GM12878 (cell line): ENCODE measurements at regions not wholly inside any gene's neighbourhood (a gene's known extent, or its start where the extent isn't known, plus 50 kb on each side); places are given as distances from the start of the nearest gene placed in this dataset.

Experiments used
- ATAC-seq: fragments of 200-7000 bp; cut with Tn5 transposase; 3 replicates; pipeline ENCODE4 v1.9.1; 2020; ENCODE audit warnings: mild to moderate bottlenecking, moderate library complexity
- BruUV-seq: library from RNA; stranded (reverse); fragments of 400-500 nt; replicated peaks from 2 replicates; lab custom pipeline; 2021; lab: Mats Ljungman, UMichigan
- CTCF ChIA-PET: fragments of 300-600 bp; sonication (Branson Sonifier 250); formaldehyde crosslinking; extraction: SDS; loops from one replicate; lab custom pipeline; 2021; ENCODE audit warnings: inconsistent platforms; lab: Yijun Ruan, JAX
- POLR2A ChIA-PET: fragments of 350-600 bp; formaldehyde crosslinking; extraction: SDS; loops from one replicate; lab custom pipeline; 2021; ENCODE audit warnings: inconsistent platforms; lab: Charles Lee
- RAD21 ChIA-PET: fragments of 300-600 bp; sonication (Branson Sonifier 250); formaldehyde crosslinking; loops from one replicate; lab custom pipeline; 2023; ENCODE audit warnings: antibody characterized with exemption; ENCODE audit not compliant: unreplicated experiment; lab: Charles Lee
- SMC1A ChIA-PET: fragments of 300-600 bp; sonication (Branson Sonifier 250); formaldehyde crosslinking; loops from one replicate; lab custom pipeline; 2023; ENCODE audit not compliant: unreplicated experiment, uncharacterized antibody; lab: Charles Lee
- DNase-seq: peaks from one replicate; pipeline ENCODE4 v3.0.0-alpha.2; 2011; ENCODE audit warnings: low read depth, low spot score
- FAIRE-seq: peaks from 3 replicates; lab custom pipeline; 2011; peaks lifted over from hg19 to GRCh38; lab: Jason Lieb, UNC
- H2AFZ ChIP-seq: 2 replicates; pipeline ENCODE4 v1.6.0; 2011; ENCODE audit warnings: low read depth, low read length, control low read depth; ENCODE audit not compliant: control insufficient read depth
- H3K27ac ChIP-seq: 2 replicates; pipeline ENCODE4 v1.5.1; 2011; ENCODE audit warnings: control low read depth; ENCODE audit not compliant: control insufficient read depth, insufficient read depth
- H3K27me3 ChIP-seq, 2 experiments: replicated peaks in 1 of 2; 2 replicates each; pipeline versions ENCODE4 v1.6.0 to v1.6.1; 2011; ENCODE audit warnings: low read length in 1 of 2; ENCODE audit not compliant: control insufficient read depth in 2 of 2, insufficient read depth in 2 of 2
- H3K36me3 ChIP-seq, 2 experiments: 2 replicates each; pipeline ENCODE4 v1.5.1; 2011; ENCODE audit warnings: low read length in 1 of 2; ENCODE audit not compliant: control insufficient read depth in 2 of 2, insufficient read depth in 2 of 2
- H3K4me1 ChIP-seq: 2 replicates; pipeline ENCODE4 v1.6.1; 2011; ENCODE audit warnings: mild to moderate bottlenecking, low read length, moderate library complexity, mixed read lengths; ENCODE audit not compliant: control insufficient read depth, insufficient read depth
- H3K4me2 ChIP-seq: 2 replicates; pipeline ENCODE4 v1.6.0; 2011; ENCODE audit warnings: control low read depth; ENCODE audit not compliant: control insufficient read depth, insufficient read depth
- H3K4me3 ChIP-seq: fragments of 200-600 bp; sonication (generic); 2 replicates; pipeline ENCODE4 v1.5.1; 2016
- H3K79me2 ChIP-seq: 2 replicates; pipeline ENCODE4 v1.6.0; 2011; ENCODE audit warnings: low read length; ENCODE audit not compliant: control insufficient read depth, insufficient read depth
- H3K9ac ChIP-seq: 2 replicates; pipeline ENCODE4 v1.8.0; 2011; ENCODE audit warnings: low read length, control low read depth, mixed read lengths; ENCODE audit not compliant: control insufficient read depth, insufficient read depth
- H3K9me3 ChIP-seq: replicated peaks from 3 replicates; pipeline ENCODE4 v1.5.1; 2011; ENCODE audit warnings: mild to moderate bottlenecking, low read length; ENCODE audit not compliant: control insufficient read depth, insufficient read depth
- H4K20me1 ChIP-seq: 2 replicates; pipeline ENCODE4 v1.6.0; 2011; ENCODE audit not compliant: control insufficient read depth, insufficient read depth
- ATF7 ChIP-seq: fragments of 450-650 bp; IDR thresholded peaks from 2 replicates; pipeline ENCODE4 v1.6.1; 2016; ENCODE audit warnings: low read depth, mild to moderate bottlenecking
- BRCA1 ChIP-seq: IDR thresholded peaks from 2 replicates; pipeline ENCODE4 v1.6.1; 2011; ENCODE audit warnings: low read depth, low read length, improper control_type of control experiment
- CEBPB ChIP-seq, 2 experiments: fragments of 150-350 bp in 1 of 2; IDR thresholded peaks; 2 replicates each; pipeline ENCODE4 v1.6.1; 2012 to 2014; ENCODE audit warnings: low read depth in 2 of 2, low read length in 2 of 2, borderline replicate concordance in 1 of 2, inconsistent platforms in 1 of 2
- KDM1A ChIP-seq: fragments of 200-600 bp; sonication (generic); IDR thresholded peaks from 2 replicates; pipeline ENCODE4 v1.6.1; 2016; ENCODE audit warnings: borderline replicate concordance
- MEF2A ChIP-seq: IDR thresholded peaks from 2 replicates; pipeline ENCODE4 v1.6.1; 2011; ENCODE audit warnings: low read depth, mild to moderate bottlenecking, low read length, moderate library complexity; ENCODE audit not compliant: insufficient read depth
- RBBP5 ChIP-seq: fragments of 200-600 bp; sonication (generic); conservative IDR thresholded peaks from 2 replicates; pipeline ENCODE4 v1.6.1; 2016
- RELA ChIP-seq: fragments of 450-650 bp; IDR thresholded peaks from 2 replicates; pipeline ENCODE4 v1.8.0; 2014; ENCODE audit warnings: borderline replicate concordance; ENCODE audit not compliant: partially characterized antibody
- RUNX3 ChIP-seq: IDR thresholded peaks from 2 replicates; pipeline ENCODE4 v1.6.1; 2012; ENCODE audit warnings: low read length, inconsistent platforms
- TAF1 ChIP-seq: IDR thresholded peaks from 2 replicates; pipeline ENCODE4 v1.6.1; 2011; ENCODE audit warnings: mild to moderate bottlenecking, low read depth, low read length, borderline replicate concordance
- ZNF207 ChIP-seq: fragments of 450-650 bp; IDR thresholded peaks from 2 replicates; pipeline ENCODE4 v1.6.1; 2014; ENCODE audit warnings: antibody characterized with exemption, mild to moderate bottlenecking, borderline replicate concordance
- WGBS: methylation state at CpG from one replicate; pipeline ENCODE4 v1.1.6; 2016; ENCODE audit warnings: low lambda C conversion rate; ENCODE audit not compliant: insufficient replicate concordance, insufficient coverage; ENCODE audit errors: missing lambda C conversion rate; 5-methylcytosine and 5-hydroxymethylcytosine counted together
- in situ Hi-C: fragments of 300-500 bp; cut with MboI; formaldehyde crosslinking; loops from 9 replicates; pipeline ENCODE4 v1.14.3; 2018; ENCODE audit warnings: mixed read lengths
- intact Hi-C: fragments of 100-400 bp; cut with micrococcal nuclease; formaldehyde crosslinking; loops from one replicate; pipeline ENCODE4 v1.14.2; 2022; ENCODE audit not compliant: unreplicated experiment
- TF ChIP-seq, protein P1 (sequence below): IDR thresholded peaks from 2 replicates; pipeline ENCODE4 v1.6.1; 2012; ENCODE audit warnings: low read depth, low read length, improper control_type of control experiment
- TF ChIP-seq, protein P2 (sequence below): fragments of 450-650 bp; IDR thresholded peaks from 2 replicates; pipeline ENCODE4 v1.6.1; 2014; ENCODE audit warnings: mild to moderate bottlenecking

DNA sequence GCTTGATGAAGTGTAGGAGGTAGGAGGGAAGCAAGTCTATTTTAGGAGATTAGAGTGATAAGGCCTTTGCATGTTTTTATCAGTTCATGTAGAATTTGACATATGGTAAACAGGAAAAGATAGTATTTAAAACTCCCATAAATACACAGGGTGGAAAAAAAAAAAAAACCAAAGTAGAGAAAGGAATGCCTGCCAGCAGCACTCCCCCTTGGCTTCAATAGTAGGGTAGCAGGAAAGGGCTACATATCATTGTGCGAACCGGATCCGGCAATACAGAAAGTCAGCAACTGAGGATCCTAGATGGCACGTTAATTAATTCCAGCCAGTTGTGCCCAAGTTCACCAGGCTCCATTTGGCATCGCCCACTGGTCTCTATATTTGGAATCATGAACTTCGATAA lies 159.6 kb upstream of the SMIM21 start:
- no peak for ATAC-seq

DNA sequence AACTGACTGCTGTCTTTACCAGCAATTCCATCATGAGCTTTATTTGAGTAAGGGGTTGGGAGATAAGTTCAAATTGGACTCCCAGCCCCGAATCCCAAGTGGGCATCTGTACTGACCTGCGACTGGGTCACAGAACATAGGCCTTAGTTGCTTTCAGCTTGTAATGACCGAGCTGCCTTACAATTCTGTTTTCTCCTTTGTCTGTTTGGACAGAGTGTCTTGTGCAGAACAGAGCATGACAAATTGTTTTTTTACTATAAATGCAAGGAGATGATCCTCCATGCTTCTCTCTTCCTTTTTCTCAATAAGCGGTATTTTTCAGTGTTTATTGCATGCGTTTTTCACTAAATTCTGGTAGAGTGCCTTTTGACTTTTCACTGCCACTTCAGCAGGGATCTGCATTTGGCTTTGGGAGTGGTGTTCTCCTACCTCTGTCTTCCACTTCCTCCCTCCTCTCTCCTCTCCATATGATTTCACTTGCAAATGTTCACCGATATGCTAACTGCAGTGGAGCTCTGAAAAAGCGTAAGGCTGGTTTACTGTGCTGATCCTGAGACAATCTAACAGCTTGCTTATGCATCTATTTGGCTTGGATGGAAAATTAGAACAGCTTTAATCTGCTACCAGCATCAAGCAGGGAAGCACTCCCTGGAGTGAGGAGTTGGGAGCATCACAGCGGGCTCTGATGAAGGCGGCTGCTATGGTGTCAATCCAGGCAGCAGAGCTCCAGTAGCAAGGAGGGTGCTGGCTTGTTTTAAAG lies 158.8 kb upstream of the SMIM21 start:
- in situ Hi-C loops = no loop called here
- Histone ChIP-seq H4K20me1 (no peaks in the 10 kb centered on the region), H3K27ac (no peak overlapping the region), H3K4me2 (no peak overlapping the region), H3K4me1 (no peaks in the 10 kb centered on the region), H3K27me3 (no peaks in the 10 kb centered on the region), H3K36me3 (no peaks in the 10 kb centered on the region; a peak in 1 of 4 replicates), H3K9ac (no peak overlapping the region), H2AFZ (no peak overlapping the region), H3K9me3 (no peaks in the 10 kb centered on the region; the same call in 2 of the 3 replicates), H3K79me2 (no peaks in the 10 kb centered on the region), H3K4me3 (no peak overlapping the region)
- DNase-seq (no peak), ATAC-seq (no peak), FAIRE-seq (no peak)
- CTCF ChIA-PET = no interaction called here
- RAD21 ChIA-PET = no interaction called here
- WGBS = 62% methylated on average over 9 of the region's 9 CpGs
- SMC1A ChIA-PET = interaction anchor here (0.9 kb wide), 1 partner anchor 17 kb away, joined by 3 read pairs; no protein-coding TSS in a partner anchor
- POLR2A ChIA-PET = no interaction called here
- BruUV-seq = no TSS peak
- no peak for TF ChIP-seq RELA
- TF ChIP-seq, protein P1, sequence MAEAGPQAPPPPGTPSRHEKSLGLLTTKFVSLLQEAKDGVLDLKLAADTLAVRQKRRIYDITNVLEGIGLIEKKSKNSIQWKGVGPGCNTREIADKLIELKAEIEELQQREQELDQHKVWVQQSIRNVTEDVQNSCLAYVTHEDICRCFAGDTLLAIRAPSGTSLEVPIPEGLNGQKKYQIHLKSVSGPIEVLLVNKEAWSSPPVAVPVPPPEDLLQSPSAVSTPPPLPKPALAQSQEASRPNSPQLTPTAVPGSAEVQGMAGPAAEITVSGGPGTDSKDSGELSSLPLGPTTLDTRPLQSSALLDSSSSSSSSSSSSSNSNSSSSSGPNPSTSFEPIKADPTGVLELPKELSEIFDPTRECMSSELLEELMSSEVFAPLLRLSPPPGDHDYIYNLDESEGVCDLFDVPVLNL = no peak
- intact Hi-C loops = no loop called here

More for the DNA sequence above, 159.6 kb upstream of the SMIM21 start:
- CTCF ChIA-PET = no interaction called here
- Histone ChIP-seq H3K4me3 (no peak overlapping the region), H3K4me1 (no peaks in the 10 kb centered on the region), H3K27ac (no peak overlapping the region), H3K79me2 (no peaks in the 10 kb centered on the region), H4K20me1 (no peaks in the 10 kb centered on the region), H3K9me3 (no peaks in the 10 kb centered on the region; the same call in 2 of the 3 replicates), H2AFZ (no peak overlapping the region), H3K4me2 (no peak overlapping the region), H3K9ac (no peak overlapping the region), H3K36me3 (no peaks in the 10 kb centered on the region; a peak in 1 of 4 replicates), H3K27me3 (no peaks in the 10 kb centered on the region)
- intact Hi-C loops = no loop called here
- WGBS = 47% methylated on average over 6 of the region's 6 CpGs
- TF ChIP-seq CEBPB (IDR thresholded peaks at IDR 0.05; ENCODE audit: borderline replicate concordance in 1 of 2, low read depth in 2 of 2, low read length in 2 of 2) = no peak
- TF ChIP-seq ATF7 = no peak
- no peak for TF ChIP-seq ZNF207
- no peak for TF ChIP-seq KDM1A
- no peak for TF ChIP-seq RBBP5
- no peak for TF ChIP-seq BRCA1
- no peak for TF ChIP-seq TAF1
- no peak for TF ChIP-seq RUNX3
- TF ChIP-seq MEF2A = no peak
- TF ChIP-seq, protein P2, sequence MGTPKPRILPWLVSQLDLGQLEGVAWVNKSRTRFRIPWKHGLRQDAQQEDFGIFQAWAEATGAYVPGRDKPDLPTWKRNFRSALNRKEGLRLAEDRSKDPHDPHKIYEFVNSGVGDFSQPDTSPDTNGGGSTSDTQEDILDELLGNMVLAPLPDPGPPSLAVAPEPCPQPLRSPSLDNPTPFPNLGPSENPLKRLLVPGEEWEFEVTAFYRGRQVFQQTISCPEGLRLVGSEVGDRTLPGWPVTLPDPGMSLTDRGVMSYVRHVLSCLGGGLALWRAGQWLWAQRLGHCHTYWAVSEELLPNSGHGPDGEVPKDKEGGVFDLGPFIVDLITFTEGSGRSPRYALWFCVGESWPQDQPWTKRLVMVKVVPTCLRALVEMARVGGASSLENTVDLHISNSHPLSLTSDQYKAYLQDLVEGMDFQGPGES = no peak
- DNase-seq (no peak), FAIRE-seq (no peak)
- in situ Hi-C loops = no loop called here
- SMC1A ChIA-PET = no interaction called here
- RAD21 ChIA-PET = no interaction called here
- BruUV-seq = no TSS peak
- POLR2A ChIA-PET = no interaction called here
